GM21619 (cell line): ENCODE measurements at regions not wholly inside any gene's neighbourhood (a gene's known extent, or its start where the extent isn't known, plus 50 kb on each side); places are given as distances from the start of the nearest gene placed in this dataset.
"Not testable (repeated sequence)": the region's sequence is repeated elsewhere in the genome, so short reads cannot be mapped to it uniquely, and the experiment has no call there.

Experiments
- ATAC-seq: cut with Tn5 transposase; IDR thresholded peaks from one replicate; pipeline ENCODE4 v1.9.1; 2021; ENCODE audit not compliant: unreplicated experiment

DNA sequence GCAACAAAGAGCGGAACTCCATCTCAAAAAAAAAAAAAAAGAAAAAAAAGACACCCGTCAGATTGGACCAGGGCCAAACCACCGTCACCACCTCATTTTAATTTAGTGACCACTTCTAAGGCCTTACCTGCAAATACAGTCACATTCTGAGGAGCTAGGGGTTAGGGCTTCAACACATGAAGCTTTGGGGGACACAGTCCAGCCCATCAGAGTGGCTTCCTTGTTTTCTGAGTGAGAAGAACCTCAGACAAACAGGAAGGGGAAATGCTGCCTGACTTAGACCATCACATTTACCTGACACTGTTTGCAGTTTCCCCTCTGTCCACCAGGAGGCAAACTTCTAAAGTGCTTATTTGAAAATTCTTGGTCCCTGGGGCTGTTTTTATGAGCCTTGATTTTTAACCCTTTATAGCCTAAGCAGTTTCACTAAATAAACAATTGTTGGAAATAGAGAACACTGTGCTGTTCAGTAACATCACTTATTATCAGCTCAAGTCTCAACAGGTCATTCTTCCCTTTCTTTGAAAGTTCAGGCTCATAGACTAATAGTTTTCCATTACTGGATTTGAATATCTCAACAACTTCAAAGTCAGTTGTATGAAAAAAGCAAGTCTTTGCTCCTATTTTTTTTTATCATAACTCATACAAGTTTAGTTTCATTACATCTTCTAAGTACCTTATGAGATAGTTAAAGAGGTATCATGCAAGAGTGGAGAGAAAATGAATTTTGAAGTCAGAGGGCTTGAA, 74.9 kb upstream of the WASF3 start:
- peak; percentile 77 for ATAC-seq

- no peak for ATAC-seq
These were observed 73.9 kb upstream of the WASF3 start for GRCh38 chr13:26483546-26483945.

DNA sequence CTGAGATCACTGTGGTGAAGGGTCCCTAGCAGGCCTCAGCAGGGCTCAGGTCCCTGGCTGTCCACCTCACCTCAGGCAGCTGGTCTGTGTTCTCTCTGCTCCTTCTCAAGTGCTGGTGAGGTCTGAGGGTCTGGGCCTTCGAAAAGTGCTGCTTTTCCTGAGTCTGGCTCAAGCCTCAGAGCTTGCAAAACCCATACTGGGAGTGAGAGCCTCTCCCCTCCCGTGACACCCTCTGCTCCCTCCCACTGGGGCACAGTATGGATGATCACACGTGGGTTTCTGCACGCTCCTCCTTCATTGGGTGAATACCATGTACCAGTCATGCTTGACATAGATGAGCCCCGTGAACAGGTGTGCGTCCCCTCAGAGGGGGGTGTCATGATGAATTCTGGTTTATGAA, 73.3 kb upstream of the WASF3 start:
- ATAC-seq, result no peak

DNA sequence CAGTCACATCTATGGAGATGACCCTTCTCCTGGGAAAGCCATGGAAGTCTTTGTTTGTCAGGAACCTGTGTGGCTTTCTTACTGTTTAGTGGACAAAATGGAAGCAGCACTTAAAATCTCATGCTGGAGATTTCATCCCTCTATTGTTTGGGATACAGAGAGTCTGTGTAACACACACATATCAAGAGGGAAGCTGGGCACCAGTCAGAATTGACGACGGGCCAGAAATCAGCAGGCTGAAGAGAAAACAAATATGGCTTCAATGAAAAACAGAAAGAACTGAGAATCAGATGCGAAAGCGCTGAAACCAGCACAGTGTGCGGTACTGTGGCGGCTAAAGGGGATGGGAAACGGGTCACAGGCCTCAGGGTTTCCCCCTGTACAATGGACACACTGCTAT, 72.2 kb upstream of the WASF3 start:
- ATAC-seq, result no peak

DNA sequence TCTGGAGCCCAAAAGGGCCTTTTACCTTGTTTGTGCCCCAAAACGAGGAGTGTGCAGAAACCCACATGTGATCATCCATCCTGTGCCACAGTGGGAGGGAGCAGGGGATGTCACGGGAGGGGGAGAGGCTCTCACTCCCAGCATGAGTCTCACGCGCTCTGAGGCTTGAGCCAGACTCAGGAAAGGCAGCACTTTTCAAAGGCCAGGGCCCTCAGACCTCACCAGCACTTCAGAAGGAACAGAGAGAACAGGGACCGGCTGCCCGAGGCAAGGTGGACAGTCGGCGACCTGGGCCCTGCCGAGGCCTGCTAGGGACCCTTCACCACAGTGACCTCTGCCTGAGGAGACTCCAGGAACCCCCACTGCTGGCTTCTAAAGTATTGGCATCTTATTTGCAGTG, 71.7 kb upstream of the WASF3 start:
- no peak for ATAC-seq

GRCh38 chr13:26486550-26486949, 70.9 kb upstream of the WASF3 start:
- no peak for ATAC-seq

DNA sequence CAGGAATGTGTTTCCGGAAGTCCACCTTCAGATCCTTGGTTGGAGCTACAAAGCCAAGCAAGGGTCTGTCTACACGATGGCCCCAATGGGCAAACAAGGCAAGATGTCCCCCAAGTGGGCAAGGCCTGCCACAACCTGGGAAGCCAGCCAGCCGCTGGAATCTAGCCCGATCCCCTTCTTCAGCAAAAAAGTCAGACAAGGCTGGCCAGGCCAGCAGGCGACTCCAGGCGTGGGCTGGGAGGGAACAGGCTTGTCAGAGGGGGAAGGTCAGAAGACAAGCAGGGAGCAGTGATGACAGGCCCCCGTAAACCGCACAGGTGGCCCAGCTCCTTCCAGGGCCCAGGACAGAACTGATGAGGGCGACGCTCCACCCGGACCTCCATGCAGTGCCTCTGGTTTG, 69.7 kb upstream of the WASF3 start:
- no peak for ATAC-seq

DNA sequence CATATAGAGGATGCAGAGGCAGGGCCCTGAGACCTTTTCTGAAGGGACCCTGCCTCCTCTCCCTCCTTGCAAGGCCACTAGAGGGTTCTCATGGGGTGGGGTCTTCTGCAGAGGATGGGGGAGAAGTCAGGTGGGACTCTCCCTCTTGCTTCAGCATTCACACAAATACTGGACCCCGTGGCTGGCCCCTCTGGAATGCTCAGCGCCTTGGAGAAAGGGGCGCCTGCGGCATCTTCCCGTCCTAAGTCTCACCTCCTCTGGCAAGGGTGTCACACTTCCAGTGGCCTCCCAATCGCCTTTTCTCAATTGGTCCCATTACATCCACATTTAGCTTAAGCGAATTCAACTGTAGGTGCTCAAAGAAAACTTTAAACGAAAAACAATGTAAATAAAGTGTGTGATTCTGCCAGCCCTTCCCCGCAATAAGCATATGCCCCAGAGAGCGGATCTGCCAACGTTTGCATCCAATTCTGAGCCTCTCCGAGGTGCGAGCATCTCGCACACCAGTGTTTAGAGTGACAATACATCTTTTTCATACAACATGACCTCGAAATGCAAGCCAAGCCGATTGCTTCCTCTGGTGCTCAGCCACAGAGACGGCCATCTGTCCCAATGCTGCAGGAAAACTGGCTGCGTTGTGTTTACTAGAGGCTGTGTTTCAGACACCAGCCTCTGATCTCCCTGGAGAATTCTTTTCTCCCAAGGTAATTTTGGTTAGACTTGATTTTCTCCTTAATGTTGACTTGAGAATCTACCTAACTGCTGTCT, 69.1 kb upstream of the WASF3 start:
- no peak for ATAC-seq

GRCh38 chr13:26492301-26492700, 65.2 kb upstream of the WASF3 start:
- ATAC-seq, result not testable (repeated sequence)

- ATAC-seq, result no peak
These were observed 62.8 kb upstream of the WASF3 start for GRCh38 chr13:26494571-26495195.

DNA sequence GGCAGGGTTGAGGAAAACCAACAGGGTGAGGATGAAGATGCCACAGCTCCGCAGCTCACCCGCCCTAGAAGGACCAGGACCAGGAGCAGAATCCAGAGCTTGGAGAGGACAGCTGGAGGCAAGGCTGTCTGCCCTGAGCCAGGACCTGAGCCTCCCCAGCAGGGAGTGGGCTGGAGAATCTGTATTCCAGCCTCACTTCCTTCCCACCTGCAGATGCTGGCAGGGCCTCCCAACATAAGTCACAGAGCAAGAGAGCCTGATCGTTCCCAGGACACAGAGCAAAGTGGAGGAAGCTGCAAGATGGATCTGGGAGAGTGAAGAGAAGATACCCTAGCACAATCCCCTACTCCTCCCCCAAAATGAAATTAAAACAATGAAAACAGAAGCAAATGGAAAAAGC, 61.7 kb upstream of the WASF3 start:
- ATAC-seq, result no peak

- no peak for ATAC-seq
These were observed 59.4 kb upstream of the WASF3 start for GRCh38 chr13:26497968-26498511.

GRCh38 chr13:26498656-26499601, 58.6 kb upstream of the WASF3 start:
- no peak for ATAC-seq

GRCh38 chr13:26500618-26501320, 56.7 kb upstream of the WASF3 start:
- ATAC-seq, result no peak

- ATAC-seq, result no peak
These were observed 55.8 kb upstream of the WASF3 start for GRCh38 chr13:26501641-26502040.

DNA sequence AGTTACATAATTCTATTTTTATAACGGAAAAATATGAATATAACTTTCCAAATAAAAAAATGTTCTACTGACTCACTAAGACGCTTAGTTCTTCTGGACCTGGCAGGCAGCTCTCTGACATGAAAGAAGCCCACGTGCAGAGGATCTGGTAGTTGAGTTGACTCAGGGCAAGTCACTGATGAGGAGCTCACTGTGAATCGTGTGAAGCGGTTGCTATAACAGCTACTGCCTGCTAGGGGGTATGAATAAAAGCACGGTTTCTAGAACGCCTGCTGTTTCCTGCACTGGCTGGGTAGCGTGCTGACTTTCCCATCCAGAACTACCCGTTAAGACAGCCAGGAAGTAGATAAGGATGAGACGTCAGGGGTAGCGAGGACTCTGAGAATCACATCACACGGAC, 54.7 kb upstream of the WASF3 start:
- no peak for ATAC-seq

GRCh38 chr13:26503826-26504594, 53.5 kb upstream of the WASF3 start:
- no peak for ATAC-seq
